ENCODE measurements at regions not wholly inside any gene's neighbourhood (a gene's known extent, or its start where the extent isn't known, plus 50 kb on each side); places are given as distances from the start of the nearest gene placed in this dataset.

- DNase-seq, result no peak
Observed at GRCh38 chr3:124415446-124415960, 314.7 kb upstream of the UMPS start.

DNA sequence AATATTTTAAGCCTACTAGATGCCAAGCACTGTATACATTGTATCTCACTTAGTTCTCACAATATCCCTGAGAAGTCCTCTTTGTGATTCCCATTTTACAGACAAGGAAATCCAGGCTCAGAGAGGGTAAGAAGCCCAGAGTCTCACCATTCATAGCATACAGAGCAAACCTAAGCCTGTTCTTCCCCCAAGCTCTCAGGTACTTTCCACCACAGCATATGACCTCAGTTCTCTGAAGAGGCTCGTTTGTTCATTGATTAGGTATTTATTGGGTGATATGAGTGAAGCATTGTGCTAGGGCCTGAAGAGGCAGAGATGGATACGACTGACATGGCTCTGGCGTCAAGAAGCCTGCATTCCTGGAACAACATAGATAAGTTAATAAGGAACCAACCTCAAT lies 310.9 kb upstream of the UMPS start:
- DNase-seq, result no peak

DNA sequence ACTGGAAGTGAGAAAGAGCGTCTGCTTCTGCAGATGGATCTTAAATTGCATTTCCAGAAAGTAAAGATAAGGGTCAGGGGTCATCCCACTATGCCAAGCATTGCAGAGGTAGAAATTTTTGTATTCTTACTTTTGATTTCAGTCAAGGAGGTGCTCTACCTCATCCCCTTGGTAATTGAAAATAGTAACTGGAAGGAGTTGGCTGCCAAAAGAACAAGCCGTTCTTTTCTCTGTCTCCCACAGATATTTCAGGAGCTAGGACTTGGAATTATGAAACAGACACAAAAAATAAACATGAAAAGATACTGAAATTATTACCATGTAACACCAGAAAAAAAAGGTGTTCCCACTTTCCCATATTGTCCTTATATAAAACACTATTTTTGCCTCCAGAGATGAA lies 309.9 kb upstream of the UMPS start:
- DNase-seq, result no peak

DNA sequence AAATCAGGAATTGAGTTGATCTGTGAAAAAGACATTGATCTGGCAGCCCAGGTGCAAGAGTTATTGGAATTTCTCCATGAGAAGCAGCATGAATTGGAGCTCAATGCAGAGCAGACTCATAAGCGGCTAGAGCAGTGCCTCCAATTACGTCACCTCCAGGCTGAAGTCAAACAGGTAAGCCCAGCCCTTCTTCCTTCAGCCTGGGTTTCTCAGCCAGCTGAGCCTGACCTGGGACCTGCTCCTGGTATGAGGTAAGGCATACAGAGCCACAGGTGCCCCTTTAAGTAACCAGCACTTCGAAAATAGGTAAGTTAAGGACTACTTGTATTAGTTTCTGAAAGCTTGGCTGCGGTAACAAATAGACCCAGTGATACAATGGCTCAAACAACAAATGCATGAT lies 307.4 kb upstream of the UMPS start:
- no peak for DNase-seq

- no peak for DNase-seq
Observed at GRCh38 chr3:124424396-124424795, 305.9 kb upstream of the UMPS start.

GRCh38 chr3:124425972-124426371 lies 304.3 kb upstream of the UMPS start:
- no peak for DNase-seq

DNA sequence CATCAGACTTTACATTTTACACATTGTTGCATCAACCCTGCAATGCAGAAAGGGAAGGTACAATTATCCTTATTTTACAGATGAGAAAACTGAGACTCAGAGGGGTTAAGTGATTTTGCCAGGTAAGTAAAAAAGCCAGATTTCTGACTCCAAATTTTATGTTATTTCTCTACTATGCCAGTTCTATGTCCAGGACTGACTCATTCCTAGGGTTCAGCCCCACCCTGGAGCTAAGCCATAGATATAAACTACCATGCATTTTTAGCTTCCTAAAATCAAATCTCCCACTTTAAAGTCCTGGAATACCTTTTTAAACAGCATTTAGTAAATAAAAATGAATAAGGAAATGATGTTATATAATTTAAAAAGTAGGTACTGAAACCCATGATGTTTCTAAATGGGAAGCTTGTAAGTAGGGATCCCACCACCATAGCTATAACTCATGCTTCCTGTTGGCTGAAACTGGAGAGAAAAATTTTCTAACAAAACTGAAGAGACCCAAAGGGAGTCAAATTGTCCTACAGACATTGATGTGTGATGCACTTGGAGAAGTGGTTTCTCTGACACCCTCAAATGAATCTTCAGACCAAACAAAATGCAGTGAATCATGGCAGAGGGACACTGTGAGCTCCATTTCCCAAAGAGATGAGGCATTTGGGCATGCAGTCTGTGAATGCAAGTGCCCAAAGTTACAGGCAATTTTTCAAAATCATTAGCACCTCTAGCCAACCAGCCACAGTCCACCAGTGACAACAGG lies 301.7 kb upstream of the UMPS start:
- DNase-seq, result no peak

DNA sequence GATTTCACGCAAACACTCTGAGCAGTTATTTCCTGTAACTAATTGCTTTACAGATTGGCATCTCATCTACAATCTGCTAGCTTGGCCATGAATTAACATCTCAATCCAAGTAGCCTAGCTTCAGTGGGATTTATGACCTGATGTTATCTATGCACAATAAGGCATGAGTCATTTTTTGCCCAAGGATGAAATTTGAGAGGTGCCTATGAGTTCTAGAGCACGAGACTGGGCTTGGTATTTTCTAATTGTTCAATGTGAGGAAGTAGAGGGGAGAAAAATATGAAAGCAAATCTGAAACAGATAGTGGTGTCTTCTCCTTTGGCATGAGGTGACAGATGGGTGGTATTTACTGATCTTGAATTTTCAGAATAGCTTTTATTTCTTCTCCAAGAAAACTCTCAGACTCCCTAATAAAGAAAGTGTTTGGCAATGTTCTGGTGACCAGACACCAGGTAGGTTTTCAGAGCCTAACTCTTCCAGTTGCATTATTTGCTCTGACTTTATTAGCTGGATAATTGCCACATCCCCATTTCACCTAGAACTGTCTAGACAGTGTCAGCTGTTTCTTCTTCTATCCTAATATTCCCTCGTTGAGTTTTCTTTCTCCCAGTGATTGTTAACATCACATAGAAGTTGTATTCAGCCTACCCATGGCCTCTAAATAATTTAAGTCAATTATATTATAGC lies 301.0 kb upstream of the UMPS start:
- no peak for DNase-seq

DNA sequence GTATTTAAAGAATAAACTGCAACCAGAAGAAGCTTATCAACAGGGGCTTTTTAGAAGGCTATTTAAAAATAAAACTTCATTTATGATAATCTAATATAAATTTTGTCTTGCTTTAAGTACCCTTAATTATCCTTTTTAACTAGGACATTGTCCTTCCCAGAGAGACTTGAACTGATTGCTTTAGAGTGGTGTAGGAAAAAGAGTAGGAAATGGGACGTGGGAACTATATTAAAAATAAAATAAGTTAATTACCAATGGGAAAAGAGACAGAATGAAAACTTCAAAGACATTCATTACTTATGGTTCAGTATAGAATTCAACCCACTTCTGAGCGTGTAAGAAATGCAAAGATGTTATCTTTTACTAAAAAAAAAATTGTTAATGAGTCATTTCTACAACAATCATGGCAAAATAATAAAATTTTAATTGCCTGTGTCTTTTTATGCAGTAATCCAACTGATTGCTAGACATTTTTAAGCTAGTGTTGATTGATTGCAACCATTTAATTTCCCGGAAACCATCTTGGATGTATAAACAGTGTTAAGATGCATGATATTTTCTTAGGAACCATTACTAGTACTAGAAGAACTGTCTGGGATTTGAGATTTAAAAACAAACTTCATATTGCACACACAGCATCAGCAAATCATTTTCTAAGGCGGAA lies 298.8 kb upstream of the UMPS start:
- DNase-seq, result no peak

GRCh38 chr3:124434176-124434575 lies 296.1 kb upstream of the UMPS start:
- no peak for DNase-seq

DNA sequence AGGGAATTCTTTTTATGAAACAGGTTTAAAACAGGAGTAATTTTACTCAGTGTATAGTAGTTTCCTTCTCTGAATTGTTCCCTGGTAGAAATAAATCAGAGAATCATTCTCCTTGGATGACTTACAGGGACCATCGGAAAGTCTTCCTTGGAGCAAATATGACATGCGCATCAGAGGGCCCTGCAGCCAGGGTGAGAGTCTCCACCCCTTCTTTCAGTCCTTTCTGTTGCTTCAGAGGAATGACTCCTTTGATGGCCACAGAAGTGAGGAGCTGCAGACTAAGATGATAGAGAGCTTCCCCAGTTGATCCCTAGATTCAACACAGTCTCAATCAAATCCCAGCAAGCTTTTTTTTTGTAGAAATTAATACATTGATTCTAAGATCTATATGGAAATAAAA lies 294.8 kb upstream of the UMPS start:
- DNase-seq, result no peak

DNA sequence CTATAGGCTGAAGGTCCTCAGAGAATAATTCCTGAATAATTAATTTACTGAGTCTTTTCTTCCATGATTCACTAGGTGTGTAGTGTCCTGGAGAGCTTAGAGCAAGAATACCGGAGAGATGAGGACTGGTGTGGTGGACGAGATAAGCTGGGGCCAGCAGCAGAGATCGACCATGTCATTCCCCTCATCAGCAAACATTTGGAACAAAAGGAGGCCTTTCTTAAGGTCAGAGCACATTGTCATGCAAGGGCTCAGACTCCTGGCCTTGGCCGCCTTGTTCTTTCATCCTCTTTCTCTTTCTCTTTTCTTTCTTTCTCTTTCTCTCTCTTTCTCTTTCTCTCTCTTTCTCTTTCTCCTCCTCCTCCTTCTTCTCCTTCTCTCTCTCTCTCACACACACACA lies 291.4 kb upstream of the UMPS start:
- DNase-seq, result no peak

- no peak for DNase-seq
Observed at GRCh38 chr3:124439603-124440002, 290.6 kb upstream of the UMPS start.

DNA sequence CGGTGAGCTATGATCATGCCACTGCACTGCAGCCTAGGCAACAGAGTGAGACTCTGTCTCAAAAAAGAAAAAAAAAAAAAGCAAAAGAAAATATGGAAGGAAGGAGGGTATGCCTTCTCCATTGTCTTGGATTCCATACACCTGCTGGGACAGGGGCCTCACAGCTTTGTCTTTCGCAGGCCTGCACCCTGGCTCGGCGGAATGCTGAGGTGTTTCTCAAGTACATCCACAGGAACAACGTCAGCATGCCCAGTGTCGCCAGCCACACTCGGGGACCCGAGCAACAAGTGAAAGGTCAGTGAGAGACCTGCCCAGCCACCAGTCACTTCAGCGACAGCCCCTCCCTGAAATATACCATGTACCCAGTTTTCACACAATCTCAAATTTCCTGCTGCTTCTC lies 288.5 kb upstream of the UMPS start:
- no peak for DNase-seq

DNA sequence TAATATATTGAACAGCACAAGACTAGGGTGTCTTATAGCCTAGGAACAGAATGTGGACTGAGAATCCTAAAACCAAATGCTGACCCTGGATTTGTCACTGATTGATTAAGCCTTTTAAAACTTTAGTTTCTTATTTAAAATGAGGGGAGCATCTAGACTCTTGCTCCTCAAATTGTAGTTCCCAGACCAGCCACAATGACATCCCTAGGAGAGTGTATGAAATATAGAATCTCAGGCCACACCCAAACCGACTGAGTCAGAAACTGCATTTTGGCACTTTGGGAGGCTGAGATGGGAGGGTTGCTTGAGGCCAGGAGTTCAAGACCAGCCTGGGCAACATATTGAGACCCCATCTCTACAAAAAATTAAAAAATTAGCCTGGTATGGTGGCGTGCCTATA lies 287.8 kb upstream of the UMPS start:
- no peak for DNase-seq

- no peak for DNase-seq
Observed at GRCh38 chr3:124443446-124443845, 286.8 kb upstream of the UMPS start.

- no peak for DNase-seq
Observed at GRCh38 chr3:124444075-124444474, 286.2 kb upstream of the UMPS start.

- no peak for DNase-seq
Observed at GRCh38 chr3:124444896-124445295, 285.4 kb upstream of the UMPS start.

DNA sequence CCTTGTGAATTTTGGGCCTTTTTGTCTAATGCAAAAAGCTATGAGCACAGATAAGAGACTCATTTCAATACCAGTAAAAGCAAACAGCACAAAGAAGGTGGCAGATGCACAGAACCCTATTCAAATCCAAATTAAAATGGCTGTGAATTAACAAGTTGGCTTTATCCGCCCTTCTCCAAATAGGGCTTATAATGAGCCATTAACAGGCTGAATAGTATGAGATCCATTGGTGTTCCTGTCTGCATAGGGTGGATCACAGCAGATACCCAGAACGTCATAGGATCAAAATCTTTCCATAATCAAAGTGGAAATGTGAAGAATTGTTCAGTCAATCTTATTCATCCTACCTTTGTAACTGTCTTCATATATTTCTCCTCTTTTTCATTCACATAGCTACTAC lies 282.4 kb upstream of the UMPS start:
- no peak for DNase-seq

DNA sequence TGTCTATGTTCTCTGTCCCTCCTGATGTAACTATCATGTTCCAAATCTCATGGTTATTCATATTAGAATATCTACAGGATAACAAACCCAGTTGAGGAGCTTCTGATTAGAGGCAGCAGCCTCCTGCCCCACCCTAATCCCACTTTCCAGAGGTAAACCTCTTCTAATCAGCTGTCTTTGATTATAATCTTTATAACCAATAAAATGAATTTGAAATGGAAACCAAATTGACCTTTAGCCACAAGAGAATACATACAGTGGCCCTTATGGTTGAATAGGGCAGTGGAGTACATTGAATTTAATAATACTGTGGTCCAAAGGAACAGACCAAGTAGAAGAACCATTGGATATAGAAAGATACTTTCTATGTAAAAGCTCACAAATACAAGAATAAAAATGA lies 281.3 kb upstream of the UMPS start:
- no peak for DNase-seq

- DNase-seq, result no peak
Observed at GRCh38 chr3:124450366-124450765, 279.9 kb upstream of the UMPS start.

DNA sequence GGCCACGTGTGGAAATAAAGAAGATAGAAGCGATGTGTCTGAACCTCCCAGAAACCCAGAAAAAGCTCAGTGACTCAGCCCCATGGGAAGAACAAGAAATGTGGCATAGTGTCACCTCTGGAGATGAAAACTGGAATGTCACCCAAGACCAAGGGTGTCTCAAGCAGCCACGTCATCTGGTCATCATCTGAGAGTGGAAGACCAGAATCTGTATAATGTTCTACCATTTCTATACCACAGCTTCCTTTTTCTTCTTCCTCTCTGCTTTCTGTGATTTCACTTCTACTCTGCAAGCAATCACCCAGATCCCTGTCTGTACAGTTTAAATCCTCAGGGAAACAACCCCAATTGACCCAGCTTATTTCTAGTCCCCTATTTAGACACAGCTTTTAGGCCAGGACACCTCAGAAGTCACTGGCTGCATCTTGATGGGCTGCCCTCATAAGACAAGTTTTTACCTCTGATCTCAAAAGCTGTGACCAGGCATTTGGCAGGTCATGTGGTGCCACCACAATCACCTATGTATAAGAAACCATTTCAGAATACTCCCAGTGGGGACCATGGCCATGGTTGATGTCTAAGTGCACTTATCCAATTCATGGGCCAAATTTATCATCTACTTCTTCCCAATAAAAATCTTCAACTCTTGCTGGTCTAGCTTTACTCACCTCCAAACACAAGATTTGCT lies 278.5 kb upstream of the UMPS start:
- no peak for DNase-seq

GRCh38 chr3:124453189-124453588 lies 277.1 kb upstream of the UMPS start:
- no peak for DNase-seq

Data from activated CD4-positive, alpha-beta T cell treated with anti-CD3 and anti-CD28 coated beads, Interleukin-2, amount 50 U/mL, for 16 hours (primary cell).